Fibroblast of lung (primary cell): ENCODE measurements at regions not wholly inside any gene's neighbourhood (a gene's known extent, or its start where the extent isn't known, plus 50 kb on each side); places are given as distances from the start of the nearest gene placed in this dataset.

ENCODE experiments used
- DNase-seq, 2 donors: peaks; one replicate each; pipeline versions ENCODE4 v3.0.0 to v3.0.0-alpha.2; 2010; ENCODE audit warnings: low read depth in 2 of 2
- H2AFZ ChIP-seq: 2 replicates; pipeline ENCODE4 v1.5.1; 2012; ENCODE audit warnings: low read length, control low read depth, inconsistent platforms
- H3K27ac ChIP-seq: 2 replicates; pipeline ENCODE4 v1.5.1; 2011; ENCODE audit warnings: low read length, control low read depth; ENCODE audit not compliant: insufficient read depth
- H3K27me3 ChIP-seq: 2 replicates; pipeline ENCODE4 v1.5.1; 2011; ENCODE audit warnings: mild to moderate bottlenecking, low read length; ENCODE audit not compliant: control insufficient read depth, insufficient read depth
- H3K36me3 ChIP-seq: 2 replicates; pipeline ENCODE4 v1.5.1; 2011; ENCODE audit warnings: low read length; ENCODE audit not compliant: control insufficient read depth, insufficient read depth
- H3K4me1 ChIP-seq: 2 replicates; pipeline ENCODE4 v1.5.1; 2011; ENCODE audit warnings: low read length; ENCODE audit not compliant: control insufficient read depth, insufficient read depth; ENCODE audit errors: extremely low read depth
- H3K4me2 ChIP-seq: 2 replicates; pipeline ENCODE4 v1.5.1; 2011; ENCODE audit warnings: low read length, control low read depth; ENCODE audit not compliant: insufficient read depth; ENCODE audit errors: extremely low read depth
- H3K4me3 ChIP-seq, 4 experiments: fragments of 200-600 bp in 1 of 4; sonication (generic) in 1 of 4; replicated peaks in 1 of 4; 2 replicates each; pipeline ENCODE4 v1.5.1; 2011 to 2016; ENCODE audit warnings: low read length in 4 of 4, low read depth in 3 of 4, mild to moderate bottlenecking in 3 of 4, control low read depth in 2 of 4, inconsistent platforms in 1 of 4, mixed read lengths in 1 of 4; ENCODE audit not compliant: insufficient read depth in 1 of 4; ENCODE audit errors: control extremely low read depth in 1 of 4
- H3K79me2 ChIP-seq: 2 replicates; pipeline ENCODE4 v1.5.1; 2012; ENCODE audit warnings: mild to moderate bottlenecking, low read length, inconsistent platforms; ENCODE audit not compliant: control insufficient read depth, insufficient read depth
- H3K9ac ChIP-seq: 2 replicates; pipeline ENCODE4 v1.5.1; 2011; ENCODE audit warnings: mild to moderate bottlenecking, low read length, control low read depth; ENCODE audit not compliant: insufficient read depth
- H3K9me3 ChIP-seq: 2 replicates; pipeline ENCODE4 v1.5.1; 2012; ENCODE audit warnings: low read depth, low read length; ENCODE audit not compliant: control insufficient read depth, insufficient read depth
- H4K20me1 ChIP-seq: 2 replicates; pipeline ENCODE4 v1.5.1; 2011; ENCODE audit warnings: low read length; ENCODE audit not compliant: control insufficient read depth, insufficient read depth; ENCODE audit errors: extremely low read depth
- EZH2 ChIP-seq: IDR thresholded peaks from 2 replicates; pipeline ENCODE4 v1.5.1; 2012; ENCODE audit warnings: low read length, control low read depth, mild to moderate bottlenecking; ENCODE audit errors: missing control alignments
- TF ChIP-seq, protein P1 (sequence below), 2 donors: IDR thresholded peaks in 1 of 2; conservative IDR thresholded peaks in 1 of 2; 1 replicate in 1 of 2; 2 replicates in 1 of 2; pipeline ENCODE4 v1.5.1; 2011 to 2012; ENCODE audit warnings: low read length in 2 of 2, control low read depth in 1 of 2, inconsistent platforms in 1 of 2, low read depth in 1 of 2, mild to moderate bottlenecking in 1 of 2

DNA sequence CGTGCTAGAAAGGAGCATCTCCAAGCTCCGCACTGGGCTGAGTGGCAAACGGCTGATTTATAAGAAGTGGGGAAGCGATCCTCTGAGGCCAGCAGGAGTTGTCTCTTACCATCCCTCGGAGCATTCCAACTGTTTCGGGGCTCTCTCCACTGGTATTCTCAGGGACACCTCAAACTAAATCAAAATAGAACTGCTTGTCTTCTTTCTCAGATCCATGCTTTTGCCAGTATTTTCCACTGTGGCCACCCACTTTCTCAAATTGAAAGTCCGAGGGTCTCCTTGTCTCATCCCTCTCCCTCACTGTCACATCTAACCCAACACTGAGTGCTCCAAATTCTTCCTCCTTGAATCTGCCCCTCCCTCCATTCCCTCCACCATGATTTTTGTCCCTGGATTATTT, 83.2 kb upstream of the LEP start:
- TF ChIP-seq, protein P1, sequence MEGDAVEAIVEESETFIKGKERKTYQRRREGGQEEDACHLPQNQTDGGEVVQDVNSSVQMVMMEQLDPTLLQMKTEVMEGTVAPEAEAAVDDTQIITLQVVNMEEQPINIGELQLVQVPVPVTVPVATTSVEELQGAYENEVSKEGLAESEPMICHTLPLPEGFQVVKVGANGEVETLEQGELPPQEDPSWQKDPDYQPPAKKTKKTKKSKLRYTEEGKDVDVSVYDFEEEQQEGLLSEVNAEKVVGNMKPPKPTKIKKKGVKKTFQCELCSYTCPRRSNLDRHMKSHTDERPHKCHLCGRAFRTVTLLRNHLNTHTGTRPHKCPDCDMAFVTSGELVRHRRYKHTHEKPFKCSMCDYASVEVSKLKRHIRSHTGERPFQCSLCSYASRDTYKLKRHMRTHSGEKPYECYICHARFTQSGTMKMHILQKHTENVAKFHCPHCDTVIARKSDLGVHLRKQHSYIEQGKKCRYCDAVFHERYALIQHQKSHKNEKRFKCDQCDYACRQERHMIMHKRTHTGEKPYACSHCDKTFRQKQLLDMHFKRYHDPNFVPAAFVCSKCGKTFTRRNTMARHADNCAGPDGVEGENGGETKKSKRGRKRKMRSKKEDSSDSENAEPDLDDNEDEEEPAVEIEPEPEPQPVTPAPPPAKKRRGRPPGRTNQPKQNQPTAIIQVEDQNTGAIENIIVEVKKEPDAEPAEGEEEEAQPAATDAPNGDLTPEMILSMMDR (conservative IDR thresholded peaks at IDR 0.05 in 1 of 2, IDR thresholded peaks at IDR 0.05 in 1 of 2; ENCODE audit: low read depth in 1 of 2, low read length in 2 of 2) = no peak
- TF ChIP-seq EZH2 = no peak
- Histone ChIP-seq H3K27ac (no peak overlapping the region), H3K36me3 (no peaks in the 10 kb centered on the region), H4K20me1 (no peaks in the 10 kb centered on the region), H3K4me2 (no peak overlapping the region), H3K79me2 (no peaks in the 10 kb centered on the region), H2AFZ (no peak overlapping the region), H3K9ac (no peak overlapping the region), H3K4me3 (no peak overlapping the region), H3K27me3 (peaks cover 35% of the 10 kb centered on the region), H3K9me3 (no peaks in the 10 kb centered on the region), H3K4me1 (no peaks in the 10 kb centered on the region)
- no peak for DNase-seq

DNA sequence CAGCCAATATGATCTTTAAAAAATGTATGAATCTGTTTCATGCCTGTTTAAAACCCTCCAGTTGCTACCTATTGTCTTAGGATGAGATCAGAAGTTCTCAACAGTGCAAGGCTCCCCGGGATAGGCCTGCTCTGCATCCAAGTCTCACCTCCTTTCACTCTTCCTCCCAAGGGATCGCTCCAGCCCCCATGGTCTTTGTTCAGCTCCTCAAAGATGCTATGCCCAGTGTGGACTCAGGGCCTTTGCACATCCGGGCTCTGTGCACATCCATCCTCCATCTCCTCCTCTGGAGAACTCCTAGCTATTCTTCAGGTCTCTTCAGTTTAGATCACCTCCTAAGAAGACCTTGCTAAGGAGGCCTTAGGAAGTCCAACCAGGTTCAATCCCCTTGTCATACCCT, 82.7 kb upstream of the LEP start:
- Histone ChIP-seq H4K20me1 (no peaks in the 10 kb centered on the region), H3K36me3 (no peaks in the 10 kb centered on the region), H3K4me3 (no peak overlapping the region), H3K9ac (no peak overlapping the region), H3K79me2 (no peaks in the 10 kb centered on the region), H2AFZ (no peak overlapping the region), H3K4me1 (no peaks in the 10 kb centered on the region), H3K9me3 (no peaks in the 10 kb centered on the region), H3K27ac (no peak overlapping the region), H3K27me3 (peaks cover 35% of the 10 kb centered on the region), H3K4me2 (no peak overlapping the region)
- TF ChIP-seq, protein P1 (conservative IDR thresholded peaks at IDR 0.05 in 1 of 2, IDR thresholded peaks at IDR 0.05 in 1 of 2; ENCODE audit: low read depth in 1 of 2, low read length in 2 of 2) = no peak
- no peak for TF ChIP-seq EZH2
- no peak for DNase-seq

DNA sequence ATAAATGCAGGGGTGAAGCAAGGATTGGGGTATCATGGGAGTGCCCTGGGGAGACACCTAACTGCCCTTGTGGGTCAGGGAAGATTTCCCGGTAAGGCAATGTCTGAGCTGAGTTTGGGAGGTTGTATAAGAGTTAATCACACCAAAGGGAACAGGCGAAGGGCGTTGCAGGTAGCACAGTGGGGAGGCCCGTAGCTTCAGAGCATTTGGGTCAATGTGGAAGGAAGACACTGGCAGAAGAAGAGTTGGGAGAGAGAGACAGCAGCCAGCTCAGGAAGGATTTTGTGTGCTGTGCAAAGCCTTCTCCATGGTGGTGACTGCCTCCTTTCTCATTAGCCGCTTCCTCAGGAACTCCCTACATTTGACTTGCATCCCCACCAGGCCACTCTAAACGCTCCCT, 80.8 kb upstream of the LEP start:
- peaks cover 26% of the 10 kb centered on the region for H3K27me3 ChIP-seq
- no peak overlapping the region for H3K4me3 ChIP-seq
- no peaks in the 10 kb centered on the region for H3K79me2 ChIP-seq

More for the DNA sequence above, 80.8 kb upstream of the LEP start:
- no peak for TF ChIP-seq EZH2
- TF ChIP-seq, protein P1 (conservative IDR thresholded peaks at IDR 0.05 in 1 of 2, IDR thresholded peaks at IDR 0.05 in 1 of 2; ENCODE audit: low read depth in 1 of 2, low read length in 2 of 2) = no peak
- Histone ChIP-seq H3K36me3 (no peaks in the 10 kb centered on the region), H3K4me2 (no peak overlapping the region), H3K9ac (no peak overlapping the region), H3K27ac (no peak overlapping the region), H2AFZ (no peak overlapping the region), H3K9me3 (no peaks in the 10 kb centered on the region), H4K20me1 (no peaks in the 10 kb centered on the region), H3K4me1 (no peaks in the 10 kb centered on the region)
- DNase-seq = no peak
